Hypothalamus (tissue), 51 donors: ENCODE measurements at regions not wholly inside any gene's neighbourhood (a gene's known extent, or its start where the extent isn't known, plus 50 kb on each side); places are given as distances from the start of the nearest gene placed in this dataset.
"Not testable (repeated sequence)": the region's sequence is repeated elsewhere in the genome, so short reads cannot be mapped to it uniquely, and the experiment has no call there.

Source experiments
- DNase-seq, 51 donors: peaks; one replicate each; lab custom pipeline; 2025; lab: John Stamatoyannopoulos, UW

DNA sequence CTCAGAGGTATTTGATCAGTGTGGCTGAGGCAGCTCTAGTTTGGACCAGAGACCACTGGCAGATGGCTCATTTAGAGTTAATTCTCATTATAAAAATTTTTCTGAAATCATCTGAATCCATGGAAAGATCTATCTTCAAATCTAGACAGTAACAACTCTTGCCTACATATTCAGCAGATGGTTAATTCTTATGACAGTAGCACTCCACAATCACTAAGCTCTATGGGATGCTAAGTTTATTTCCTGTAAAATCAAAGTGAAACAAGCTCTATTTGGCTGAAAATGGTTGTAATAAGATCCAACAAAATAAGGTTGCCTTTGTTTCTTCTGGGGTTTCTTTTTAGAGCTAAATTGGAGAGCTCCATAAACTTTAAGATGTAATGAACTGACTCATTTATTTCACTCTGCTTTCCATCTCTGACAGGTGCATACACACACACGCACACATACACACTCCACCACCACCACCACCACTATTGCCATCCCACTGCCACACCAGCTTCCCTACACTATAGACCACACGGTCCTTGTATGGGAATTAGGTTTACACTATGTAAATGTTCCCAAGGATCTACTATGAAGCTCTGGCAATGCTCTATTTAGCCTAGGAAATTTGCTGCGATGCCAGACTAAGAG is 293.1 kb downstream of the RPAP3 start:
- DNase-seq = no peak

DNA sequence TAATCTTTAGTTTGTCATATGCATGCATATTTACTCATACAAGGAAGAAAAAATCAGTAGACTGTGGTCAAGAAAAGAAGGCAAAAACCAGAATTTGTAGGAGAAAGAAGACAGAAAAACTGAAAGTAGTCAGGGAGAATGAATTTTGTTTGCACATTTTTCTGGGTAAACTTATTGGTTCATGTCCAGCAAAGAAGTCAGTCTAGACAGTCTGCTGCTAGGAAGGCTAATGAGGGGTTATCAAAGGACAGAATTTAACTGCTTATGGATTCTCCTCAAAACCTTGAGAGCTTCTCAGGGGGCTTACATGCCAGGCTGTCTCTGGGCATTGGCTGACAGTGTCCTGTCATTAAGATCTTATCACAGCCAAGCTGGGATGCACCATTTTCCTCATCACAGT is 293.9 kb downstream of the RPAP3 start:
- DNase-seq = no peak

DNA sequence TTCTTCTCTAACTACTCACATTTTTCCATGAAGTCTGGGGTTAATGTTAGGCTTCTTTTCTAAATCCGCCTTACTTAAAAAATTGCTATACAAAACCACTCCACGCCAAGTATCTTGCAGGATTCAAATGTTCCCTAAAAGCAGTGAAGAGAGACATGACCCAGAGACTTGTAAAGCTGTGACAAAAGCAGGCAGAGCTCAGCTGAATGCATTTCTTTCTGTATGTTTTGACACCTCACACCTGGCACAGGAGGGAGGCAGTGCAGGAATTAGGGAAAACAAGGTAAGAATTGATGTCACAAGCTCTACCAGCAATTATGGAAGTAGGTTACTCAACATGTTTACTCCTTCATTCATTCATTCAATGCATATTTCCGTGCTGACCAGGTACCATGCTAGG is 295.0 kb downstream of the RPAP3 start:
- DNase-seq = no peak

DNA sequence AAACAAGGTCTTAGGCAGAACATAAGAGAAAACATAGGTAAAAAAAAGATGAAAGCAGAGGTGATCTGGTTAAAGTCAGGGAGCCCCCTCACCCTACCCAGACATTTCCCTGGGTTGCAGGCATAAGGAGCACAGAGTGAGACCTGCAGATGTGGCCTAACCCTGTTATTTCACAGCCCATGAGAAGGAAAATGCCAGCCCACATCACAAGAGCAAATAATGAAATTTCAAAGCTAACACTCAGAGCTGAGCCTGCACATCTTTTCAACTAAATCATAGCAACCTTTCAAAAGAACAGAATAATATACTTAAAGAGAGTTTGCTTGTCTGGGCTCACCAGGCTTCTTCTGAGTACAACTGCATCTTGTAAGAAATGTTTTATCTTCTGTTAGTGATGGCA is 295.4 kb downstream of the RPAP3 start:
- no peak for DNase-seq

DNA sequence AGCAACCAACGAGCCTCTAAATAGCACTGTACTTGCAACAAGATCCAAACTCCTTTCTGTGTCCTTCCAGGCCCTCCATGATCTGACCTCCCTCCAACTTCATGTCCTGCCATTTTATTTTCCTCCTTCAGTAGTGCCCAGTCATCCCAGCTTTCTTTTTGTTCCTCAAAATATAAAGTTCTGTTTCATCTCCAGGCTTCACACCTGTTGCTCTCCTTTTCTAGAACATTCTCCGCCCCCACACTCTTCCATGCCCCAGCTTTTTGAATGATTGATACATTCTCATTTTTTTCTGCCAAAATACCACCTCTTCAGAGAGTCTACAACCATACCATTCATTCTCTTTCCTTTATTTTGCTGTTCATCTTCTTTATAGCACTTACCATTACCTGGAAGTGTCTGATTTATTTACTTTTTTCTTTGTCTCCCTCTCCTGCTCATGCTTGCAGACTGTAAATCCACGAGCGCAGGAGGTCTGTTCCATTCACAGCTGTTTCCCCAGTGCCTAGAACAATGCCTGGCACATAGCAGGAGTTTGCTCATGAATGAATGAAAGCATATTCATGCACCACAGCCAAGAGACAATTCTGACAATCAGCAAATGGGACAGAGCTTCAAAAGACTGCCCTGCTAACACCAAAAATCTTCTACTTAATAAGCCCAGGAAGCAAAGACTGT is 296.4 kb downstream of the RPAP3 start:
- DNase-seq = no peak

DNA sequence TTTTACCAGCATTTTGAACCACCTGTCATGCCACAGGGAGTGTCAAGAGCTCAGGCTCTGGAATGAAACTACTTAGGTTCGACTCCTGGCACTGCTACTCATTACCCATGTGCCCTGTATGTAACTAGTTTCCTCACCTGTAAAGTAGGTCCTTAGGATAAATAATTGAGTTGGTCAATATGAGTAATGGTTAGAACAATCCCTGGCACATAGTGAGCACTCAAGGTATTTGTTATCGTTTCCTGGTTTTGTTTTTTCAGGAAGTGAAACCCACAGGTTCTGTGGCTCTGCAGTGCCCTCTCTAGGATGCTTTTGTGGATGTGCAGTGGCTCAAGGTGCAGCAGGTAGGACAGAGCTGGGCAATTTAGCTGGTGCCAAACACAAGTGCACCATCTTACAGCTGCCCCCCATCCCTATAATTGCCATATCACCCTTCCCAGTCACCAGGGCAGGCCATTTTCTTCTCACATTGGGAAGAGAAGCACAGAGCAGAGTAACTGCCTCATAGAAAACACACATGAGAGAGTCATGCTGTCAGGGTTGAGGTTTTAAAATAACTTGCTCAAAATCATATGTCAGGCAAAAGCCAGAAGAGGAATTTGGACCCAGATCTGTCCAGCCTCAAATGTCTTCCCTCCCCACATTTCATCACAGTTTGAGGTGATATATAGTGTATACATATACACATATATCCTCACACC is 297.5 kb downstream of the RPAP3 start:
- DNase-seq = no peak

DNA sequence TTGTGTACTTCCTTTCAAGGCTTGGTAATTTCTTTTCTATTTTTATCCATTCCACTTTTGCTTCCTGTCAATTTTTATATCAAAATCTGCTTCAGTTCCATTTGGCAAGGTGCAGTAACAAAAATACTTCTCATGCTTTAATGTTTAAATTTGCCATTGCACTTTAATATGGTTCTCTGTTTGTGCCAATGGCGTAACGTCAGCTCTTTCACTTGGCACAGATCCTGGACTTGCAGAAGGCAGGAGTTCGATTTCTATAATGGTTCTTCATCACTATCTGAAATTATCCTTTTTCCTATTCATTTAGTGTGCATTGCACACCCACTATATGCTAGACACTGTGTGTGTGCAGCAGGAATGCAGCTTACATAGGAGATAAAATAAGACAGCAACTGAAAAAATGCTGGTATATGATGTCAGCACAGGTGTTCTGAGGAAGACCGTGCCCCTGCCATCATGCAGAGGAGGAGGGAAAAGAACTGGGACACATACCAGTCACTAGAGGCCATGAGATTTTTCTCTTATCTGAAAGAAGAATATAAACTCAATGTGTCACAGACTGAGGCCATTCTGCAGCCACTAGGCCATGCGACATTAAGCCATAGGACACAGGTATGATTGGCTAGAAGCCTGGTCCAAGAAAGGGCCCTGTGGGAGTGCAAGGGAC is 298.2 kb downstream of the RPAP3 start:
- no peak for DNase-seq

DNA sequence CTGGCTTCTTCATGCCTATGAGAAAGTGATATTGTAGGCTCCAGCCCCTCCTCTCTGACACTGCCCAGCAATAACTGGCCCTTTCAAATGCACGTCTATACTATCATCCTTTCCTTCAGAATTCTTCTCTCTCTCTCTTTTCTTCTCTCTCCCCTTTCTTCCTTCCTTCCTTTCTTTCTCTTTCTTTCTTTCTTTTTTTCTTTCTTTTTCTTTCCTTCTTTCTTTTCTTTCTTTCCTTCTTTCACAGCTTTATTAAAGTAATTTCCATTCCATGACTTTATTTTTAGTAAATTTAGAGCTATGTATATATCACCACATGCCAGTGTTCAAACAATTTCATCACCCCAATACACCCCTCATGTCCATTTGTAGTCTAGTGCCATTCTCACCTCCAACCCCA is 302.1 kb downstream of the RPAP3 start:
- no peak for DNase-seq

DNA sequence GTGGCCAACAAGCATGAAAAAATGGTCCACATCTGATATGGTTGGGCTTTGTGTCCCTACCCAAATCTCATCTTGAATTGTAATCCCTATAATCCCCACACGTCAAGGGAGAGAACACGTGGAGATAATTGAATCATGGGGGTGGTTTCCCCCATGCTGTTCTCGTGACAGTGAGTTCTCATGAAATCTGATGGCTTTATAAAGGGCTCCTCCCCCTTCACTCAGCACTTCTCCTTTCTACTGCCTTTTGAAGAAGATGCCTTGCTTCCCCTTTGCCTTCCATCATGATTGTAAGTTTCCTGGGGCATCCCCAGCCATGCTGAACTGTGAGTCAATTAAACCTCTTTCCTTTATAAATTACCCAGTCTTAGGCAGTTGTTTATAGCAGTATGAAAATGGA is 304.6 kb downstream of the RPAP3 start:
- DNase-seq = not testable (repeated sequence)

DNA sequence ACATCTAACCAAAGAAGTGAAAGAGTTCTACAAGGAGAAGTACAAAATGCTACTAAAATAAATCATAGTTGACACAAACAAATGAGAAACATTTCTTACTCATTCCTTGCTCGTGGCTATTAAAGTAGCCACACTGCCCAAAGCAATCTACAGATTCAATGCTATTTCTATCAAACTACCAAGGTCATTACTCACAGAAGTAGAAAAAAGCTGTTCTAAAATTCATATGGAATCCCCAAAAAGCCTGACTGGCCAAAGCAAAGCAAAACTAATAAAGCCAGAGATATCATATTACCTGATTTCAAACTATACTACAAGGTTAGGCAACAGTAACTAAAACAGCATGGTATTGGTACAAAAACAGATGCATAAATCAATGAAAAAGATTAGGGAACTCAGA is 305.6 kb downstream of the RPAP3 start:
- DNase-seq = no peak

DNA sequence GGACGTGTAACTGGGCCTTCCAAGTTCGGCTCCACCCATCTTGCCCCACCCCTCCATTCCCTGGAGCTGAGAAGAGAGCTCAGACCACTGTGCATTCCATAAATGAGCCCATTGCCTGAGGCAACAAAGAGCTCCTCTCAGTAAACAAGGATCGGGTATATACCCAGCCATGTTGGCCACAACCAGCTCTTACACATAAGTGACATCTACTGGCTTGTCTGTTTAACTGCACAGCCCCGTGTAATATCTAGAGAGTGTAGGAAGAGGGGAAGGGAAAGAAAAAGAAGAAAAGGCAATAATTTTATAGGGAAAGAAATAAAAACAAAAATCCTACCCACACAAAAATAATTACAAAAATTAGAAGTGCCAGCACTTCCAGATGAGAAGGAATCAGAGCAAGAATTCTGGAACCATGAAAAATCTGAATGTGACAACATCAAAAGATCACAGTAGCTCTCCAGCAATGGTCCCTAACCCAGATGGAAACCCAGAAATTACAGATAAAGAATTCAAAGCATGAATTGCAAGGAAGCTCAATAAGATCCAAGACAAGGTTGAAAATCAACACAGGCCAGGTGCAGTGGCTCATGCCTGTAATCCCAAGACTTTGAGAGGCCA is 308.1 kb downstream of the RPAP3 start:
- no peak for DNase-seq

DNA sequence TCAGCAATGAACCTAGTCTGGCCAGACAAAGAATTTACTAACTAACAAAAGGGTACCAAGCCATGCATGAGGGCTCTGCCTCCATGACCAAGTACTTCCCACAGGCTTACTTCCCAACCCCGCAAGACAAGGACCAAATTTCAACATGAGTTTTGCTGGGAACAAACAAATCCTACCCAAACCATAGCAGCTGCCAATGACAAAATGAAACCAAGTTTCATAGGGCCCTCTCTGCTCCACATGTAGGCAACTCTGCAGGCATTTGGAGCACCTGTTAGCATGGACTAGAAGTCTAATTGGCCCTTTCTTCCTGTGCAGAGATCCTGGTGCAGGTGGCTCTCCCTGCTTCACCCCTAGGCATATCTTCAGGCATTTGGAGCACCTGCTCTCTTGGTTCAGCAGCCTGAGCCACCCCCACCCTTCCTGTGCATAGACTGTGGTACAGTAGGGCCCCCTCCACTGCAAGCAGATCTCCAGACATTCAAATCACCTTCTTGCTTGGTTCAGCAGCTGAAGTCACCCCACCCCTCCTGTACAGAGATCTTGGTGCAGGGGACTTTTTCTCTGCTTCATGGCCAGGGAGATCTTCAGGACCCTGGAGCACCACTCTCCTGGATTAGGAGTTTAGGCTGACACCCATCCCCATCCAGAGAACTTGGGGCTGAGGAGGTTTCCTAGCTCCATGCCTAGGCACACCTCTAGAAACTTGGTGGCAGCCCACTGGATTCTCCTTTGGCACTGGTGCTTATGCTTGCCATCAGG is 308.7 kb downstream of the RPAP3 start:
- DNase-seq = no peak

DNA sequence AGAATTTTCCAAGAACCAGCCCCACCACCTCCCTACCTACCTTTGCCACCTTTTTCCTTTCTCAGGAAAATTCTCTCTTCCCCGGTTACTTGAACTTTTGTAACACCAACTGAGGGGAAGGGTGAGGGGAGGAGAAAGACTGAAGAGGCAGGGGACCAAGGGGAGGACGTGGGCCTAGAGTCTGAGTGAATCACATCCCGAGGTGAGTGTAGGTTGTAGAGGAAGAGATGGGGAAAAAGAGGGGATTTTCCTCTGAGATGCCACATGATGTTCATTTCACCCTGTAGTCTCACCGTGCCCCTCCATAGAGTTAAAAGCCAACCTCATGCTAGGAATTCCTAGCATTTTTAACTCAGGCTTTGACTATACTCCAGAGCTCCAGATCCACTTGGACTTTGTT is 311.8 kb downstream of the RPAP3 start:
- no peak for DNase-seq

DNA sequence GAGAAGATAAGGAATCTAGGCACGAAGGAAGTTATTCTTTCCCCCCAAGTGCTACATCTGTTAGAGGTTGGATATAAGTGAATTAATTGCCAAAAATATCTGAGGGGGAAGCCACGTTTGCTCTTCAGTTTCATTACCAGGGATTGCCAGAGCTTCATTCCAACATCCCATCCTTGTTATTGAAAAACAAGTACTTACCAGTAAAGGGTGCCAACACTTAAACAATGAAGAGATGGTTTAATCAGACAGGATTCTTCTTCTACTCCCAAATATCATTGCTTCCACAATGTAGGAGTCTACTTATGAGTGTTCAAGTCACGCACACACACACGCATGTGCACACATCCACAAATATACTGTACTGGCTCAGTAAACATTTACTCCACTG is 312.4 kb downstream of the RPAP3 start:
- no peak for DNase-seq

DNA sequence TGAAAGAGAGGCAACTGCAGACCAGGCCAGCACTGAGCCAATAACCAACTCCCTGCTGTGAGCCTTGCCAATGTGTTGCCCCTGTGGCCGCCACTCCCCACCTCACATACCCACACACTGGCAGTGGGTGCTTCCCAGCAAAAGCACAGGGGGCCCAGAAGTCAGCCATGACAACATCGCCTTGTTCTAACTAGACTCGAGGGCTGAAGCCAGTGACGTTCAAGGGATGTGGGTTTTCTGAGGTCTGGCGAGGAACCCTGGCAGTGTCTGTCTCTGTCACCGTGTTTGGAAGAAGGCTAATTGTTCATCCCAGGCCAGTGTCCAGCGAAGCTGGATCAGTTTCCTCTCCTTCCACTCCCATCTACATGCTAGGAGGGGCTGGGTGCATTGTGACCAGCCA is 311.8 kb upstream of the AMIGO2 start:
- DNase-seq = no peak

DNA sequence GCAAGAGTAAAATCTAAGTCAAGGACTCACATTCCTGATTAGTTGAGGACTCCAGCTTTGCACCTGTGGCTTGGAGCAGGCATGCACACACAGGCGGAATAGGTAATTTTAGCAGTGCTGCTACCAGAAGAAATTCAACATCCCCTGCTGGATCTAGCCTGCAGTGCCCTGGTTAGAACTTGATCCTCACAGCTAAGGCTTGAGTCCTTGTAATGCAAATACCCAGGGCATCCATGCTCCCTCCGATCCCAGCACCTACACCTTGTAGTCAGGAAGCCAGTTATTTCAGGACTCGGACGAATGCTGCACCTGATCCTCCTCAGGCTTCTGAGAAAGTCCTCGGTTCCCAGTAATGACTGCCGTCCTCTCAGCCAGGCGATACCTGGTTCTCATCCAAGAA is 309.0 kb upstream of the AMIGO2 start:
- no peak for DNase-seq

DNA sequence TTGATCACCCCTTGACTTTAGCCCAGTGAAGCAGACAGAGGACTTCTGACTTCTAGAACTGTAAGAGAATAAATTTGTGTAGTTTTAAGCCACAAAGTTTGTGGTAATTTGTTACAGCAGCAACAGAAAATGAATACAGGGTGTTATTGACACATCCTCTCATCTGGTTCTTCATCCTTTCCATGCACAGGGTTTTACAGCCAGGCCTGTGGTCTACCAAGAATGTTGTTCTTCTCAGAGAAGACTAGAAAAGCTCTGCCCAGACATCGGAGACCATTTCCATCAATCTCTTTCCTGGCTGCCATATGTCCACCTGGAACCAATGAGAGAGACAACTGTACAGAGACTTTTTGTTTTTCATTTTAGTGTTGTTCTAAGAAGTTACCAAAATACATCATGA is 308.2 kb upstream of the AMIGO2 start:
- DNase-seq = no peak

DNA sequence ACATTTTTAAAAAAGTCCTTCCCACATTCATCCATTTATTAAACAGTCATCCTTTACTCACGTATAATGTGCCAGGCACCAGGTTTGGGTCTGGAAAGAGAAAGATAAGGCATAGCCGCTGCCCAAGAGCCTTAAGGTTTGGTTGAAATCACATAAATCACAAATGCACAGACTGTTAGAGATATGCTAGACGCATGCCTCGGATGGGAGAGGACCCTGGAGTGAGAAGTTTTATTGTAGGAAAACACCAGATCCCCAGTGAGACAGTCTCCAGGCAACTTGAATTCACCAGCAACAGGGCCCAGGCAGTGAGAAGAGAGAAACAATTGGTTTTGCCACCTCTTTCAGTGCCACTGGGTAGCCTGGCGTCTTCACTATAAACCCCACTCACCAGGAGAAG is 305.9 kb upstream of the AMIGO2 start:
- no peak for DNase-seq

DNA sequence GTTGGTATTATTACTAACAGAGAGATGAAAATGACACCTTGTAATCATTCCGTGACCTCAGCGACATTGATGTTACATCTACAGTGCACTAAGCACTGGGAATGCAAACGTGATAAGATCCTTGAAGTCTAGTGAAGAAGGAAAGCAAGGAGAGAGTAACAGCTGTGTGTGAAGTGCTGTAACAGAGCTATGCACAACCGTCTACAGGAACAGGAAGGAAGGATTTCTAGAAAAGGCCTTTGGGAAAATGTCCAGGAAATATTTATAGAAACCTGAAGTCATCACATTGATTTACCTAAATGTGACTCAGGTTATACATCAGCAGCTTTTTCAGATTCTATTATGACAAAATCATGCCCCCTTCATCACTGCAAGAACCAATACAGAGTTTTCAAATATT is 304.2 kb upstream of the AMIGO2 start:
- DNase-seq = no peak

DNA sequence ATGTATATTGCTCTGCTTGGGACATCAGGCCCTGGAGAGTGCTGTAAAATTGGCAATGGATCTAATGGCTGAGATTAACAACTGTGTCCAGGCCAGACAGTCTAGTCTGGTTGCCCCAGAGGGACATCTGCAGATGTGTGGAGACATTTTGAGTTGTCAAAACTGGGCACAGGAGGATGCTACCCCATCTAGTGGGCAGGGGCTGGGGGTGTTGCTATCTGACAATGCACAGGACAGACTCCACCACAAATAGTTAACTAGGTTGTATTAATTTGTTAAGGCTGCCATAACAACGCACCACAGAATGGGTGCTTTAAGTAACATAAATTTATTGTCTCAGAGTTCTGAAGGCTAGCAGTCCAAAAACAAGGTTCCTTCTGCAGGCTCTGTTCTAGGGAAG is 302.5 kb upstream of the AMIGO2 start:
- DNase-seq = no peak

DNA sequence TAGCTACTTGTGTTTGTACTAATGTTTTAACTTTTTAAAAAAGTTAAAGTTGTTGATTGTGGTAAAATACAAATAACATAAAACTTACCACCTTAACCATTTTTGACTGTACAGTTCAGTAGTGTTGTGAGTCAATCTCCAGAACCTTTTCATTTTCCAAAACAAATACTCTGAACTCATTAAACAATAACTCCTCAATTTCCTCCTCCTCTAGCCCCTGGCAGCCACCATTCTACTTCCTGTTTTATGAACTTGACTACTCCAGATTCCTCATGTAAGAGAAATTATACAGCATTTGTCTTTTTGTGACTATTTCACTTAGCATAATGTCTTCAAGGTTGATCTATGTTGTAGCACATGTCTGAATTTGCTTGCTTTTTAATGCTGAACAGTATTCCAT is 299.1 kb upstream of the AMIGO2 start:
- no peak for DNase-seq
